Neural progenitor cell (in vitro differentiated cells): ENCODE measurements at regions not wholly inside any gene's neighbourhood (a gene's known extent, or its start where the extent isn't known, plus 50 kb on each side); places are given as distances from the start of the nearest gene placed in this dataset.

Experiments
- DNase-seq: peaks from one replicate; pipeline ENCODE4 v3.0.0-alpha.2; 2016; ENCODE audit warnings: low spot score
- H2AFZ ChIP-seq: fragments of 200-600 bp; sonication (generic); replicated peaks from 2 replicates; pipeline ENCODE4 v1.6.1; 2016; ENCODE audit warnings: antibody characterized with exemption
- H3F3A ChIP-seq: fragments of 200-600 bp; sonication (generic); 2 replicates; pipeline ENCODE4 v1.6.1; 2016; ENCODE audit warnings: antibody characterized with exemption, low read depth
- H3K27ac ChIP-seq: fragments of 200-600 bp; sonication (generic); 2 replicates; pipeline ENCODE4 v1.5.1; 2016; ENCODE audit warnings: mild to moderate bottlenecking
- H3K27me3 ChIP-seq: fragments of 200-600 bp; sonication (generic); 2 replicates; pipeline ENCODE4 v1.6.1; 2016; ENCODE audit warnings: mild to moderate bottlenecking, moderate library complexity
- H3K36me3 ChIP-seq: fragments of 200-600 bp; sonication (generic); 2 replicates; pipeline ENCODE4 v1.5.1; 2016
- H3K4me1 ChIP-seq: fragments of 200-600 bp; sonication (generic); 2 replicates; pipeline ENCODE4 v1.6.1; 2016; ENCODE audit warnings: mixed run types
- H3K4me2 ChIP-seq: fragments of 200-600 bp; sonication (generic); 2 replicates; pipeline ENCODE4 v1.6.1; 2016
- H3K4me3 ChIP-seq: fragments of 200-600 bp; sonication (generic); 2 replicates; pipeline ENCODE4 v1.5.1; 2016
- H3K79me2 ChIP-seq: fragments of 200-600 bp; sonication (generic); 2 replicates; pipeline ENCODE4 v1.6.1; 2016; ENCODE audit warnings: low read depth
- H3K9ac ChIP-seq: fragments of 200-600 bp; sonication (generic); 2 replicates; pipeline ENCODE4 v1.6.1; 2016
- H3K9me3 ChIP-seq: fragments of 200-600 bp; sonication (generic); 2 replicates; pipeline ENCODE4 v1.5.1; 2016; ENCODE audit warnings: low read depth
- H4K20me1 ChIP-seq: fragments of 200-600 bp; sonication (generic); 2 replicates; pipeline ENCODE4 v1.6.1; 2016; ENCODE audit warnings: low read depth
- H3K27ac Mint-ChIP-seq: 3 replicates; pipeline ENCODE4 v1.8.0; 2021; ENCODE audit warnings: mixed read lengths
- H3K27me3 Mint-ChIP-seq: 2 replicates; pipeline ENCODE4 v1.8.0; 2022; ENCODE audit warnings: low read depth, mild to moderate bottlenecking, inconsistent platforms, moderate library complexity, mixed read lengths; ENCODE audit not compliant: insufficient read depth
- H3K36me3 Mint-ChIP-seq: 3 replicates; pipeline ENCODE4 v1.8.0; 2021; ENCODE audit warnings: mixed read lengths
- H3K4me1 Mint-ChIP-seq: 3 replicates; pipeline ENCODE4 v1.8.0; 2021; ENCODE audit warnings: mixed read lengths
- H3K4me3 Mint-ChIP-seq: 3 replicates; pipeline ENCODE4 v1.8.0; 2021; ENCODE audit warnings: mild to moderate bottlenecking, moderate library complexity, mixed read lengths
- H3K9me3 Mint-ChIP-seq: 3 replicates; pipeline ENCODE4 v1.8.0; 2020; ENCODE audit warnings: mixed read lengths
- EZH2 ChIP-seq: fragments of 200-600 bp; sonication (generic); IDR thresholded peaks from 2 replicates; pipeline ENCODE4 v1.6.1; 2017; ENCODE audit warnings: antibody characterized with exemption, mild to moderate bottlenecking, moderate library complexity
- EZH2phosphoT487 ChIP-seq: fragments of 200-600 bp; sonication (generic); IDR thresholded peaks from 2 replicates; pipeline ENCODE4 v1.6.1; 2017; ENCODE audit warnings: antibody characterized with exemption
- TF ChIP-seq, protein P1 (sequence below): fragments of 200-600 bp; sonication (generic); IDR thresholded peaks from 2 replicates; pipeline ENCODE4 v1.5.1; 2017; ENCODE audit warnings: antibody characterized with exemption, mild to moderate bottlenecking

DNA sequence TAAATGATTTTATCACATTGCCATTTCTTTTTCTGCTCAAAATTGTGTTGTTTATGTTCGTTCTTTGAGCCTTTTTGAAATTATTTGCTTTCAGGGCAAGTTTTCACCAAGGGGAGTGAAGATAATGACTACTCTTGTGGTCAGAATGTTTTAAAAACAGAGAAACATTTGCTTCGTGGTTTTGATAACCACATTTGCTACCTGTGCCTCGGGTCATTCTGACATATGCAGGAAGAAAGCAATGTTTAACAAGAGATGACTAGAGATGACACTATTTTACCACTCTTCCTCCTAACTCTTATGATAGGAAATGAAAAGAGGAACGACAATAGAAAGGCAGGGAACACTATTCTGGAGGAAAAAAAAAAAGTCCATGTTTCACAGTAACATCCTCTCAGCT, 1496.5 kb upstream of the GOT2 start:
- no peak overlapping the region for H3K4me2 ChIP-seq
- H3K27me3 Mint-ChIP-seq: no peaks in the 10 kb centered on the region
- H3K4me3 ChIP-seq: no peak overlapping the region
- H3K36me3 Mint-ChIP-seq: peaks cover 4% of the 10 kb centered on the region
- H3K27ac Mint-ChIP-seq: no peak overlapping the region
- no peaks in the 10 kb centered on the region for H4K20me1 ChIP-seq
- H3K9ac ChIP-seq: no peak overlapping the region
- no peaks in the 10 kb centered on the region for H3K27me3 ChIP-seq
- no peak overlapping the region for H2AFZ ChIP-seq
- no peaks in the 10 kb centered on the region for H3K79me2 ChIP-seq
- H3K36me3 ChIP-seq: no peaks in the 10 kb centered on the region
- no peak for DNase-seq
- TF ChIP-seq EZH2phosphoT487 (no peak), EZH2 (no peak)
- TF ChIP-seq, protein P1, sequence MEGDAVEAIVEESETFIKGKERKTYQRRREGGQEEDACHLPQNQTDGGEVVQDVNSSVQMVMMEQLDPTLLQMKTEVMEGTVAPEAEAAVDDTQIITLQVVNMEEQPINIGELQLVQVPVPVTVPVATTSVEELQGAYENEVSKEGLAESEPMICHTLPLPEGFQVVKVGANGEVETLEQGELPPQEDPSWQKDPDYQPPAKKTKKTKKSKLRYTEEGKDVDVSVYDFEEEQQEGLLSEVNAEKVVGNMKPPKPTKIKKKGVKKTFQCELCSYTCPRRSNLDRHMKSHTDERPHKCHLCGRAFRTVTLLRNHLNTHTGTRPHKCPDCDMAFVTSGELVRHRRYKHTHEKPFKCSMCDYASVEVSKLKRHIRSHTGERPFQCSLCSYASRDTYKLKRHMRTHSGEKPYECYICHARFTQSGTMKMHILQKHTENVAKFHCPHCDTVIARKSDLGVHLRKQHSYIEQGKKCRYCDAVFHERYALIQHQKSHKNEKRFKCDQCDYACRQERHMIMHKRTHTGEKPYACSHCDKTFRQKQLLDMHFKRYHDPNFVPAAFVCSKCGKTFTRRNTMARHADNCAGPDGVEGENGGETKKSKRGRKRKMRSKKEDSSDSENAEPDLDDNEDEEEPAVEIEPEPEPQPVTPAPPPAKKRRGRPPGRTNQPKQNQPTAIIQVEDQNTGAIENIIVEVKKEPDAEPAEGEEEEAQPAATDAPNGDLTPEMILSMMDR: no peak
- H3K9me3 Mint-ChIP-seq: peaks cover 9% of the 10 kb centered on the region
- no peak overlapping the region for H3K27ac ChIP-seq
- no peak overlapping the region for H3K4me3 Mint-ChIP-seq
- H3K4me1 ChIP-seq: peaks cover 8% of the 10 kb centered on the region
- peaks cover 3% of the 10 kb centered on the region for H3F3A ChIP-seq
- peaks cover 2% of the 10 kb centered on the region for H3K4me1 Mint-ChIP-seq
- no peaks in the 10 kb centered on the region for H3K9me3 ChIP-seq

DNA sequence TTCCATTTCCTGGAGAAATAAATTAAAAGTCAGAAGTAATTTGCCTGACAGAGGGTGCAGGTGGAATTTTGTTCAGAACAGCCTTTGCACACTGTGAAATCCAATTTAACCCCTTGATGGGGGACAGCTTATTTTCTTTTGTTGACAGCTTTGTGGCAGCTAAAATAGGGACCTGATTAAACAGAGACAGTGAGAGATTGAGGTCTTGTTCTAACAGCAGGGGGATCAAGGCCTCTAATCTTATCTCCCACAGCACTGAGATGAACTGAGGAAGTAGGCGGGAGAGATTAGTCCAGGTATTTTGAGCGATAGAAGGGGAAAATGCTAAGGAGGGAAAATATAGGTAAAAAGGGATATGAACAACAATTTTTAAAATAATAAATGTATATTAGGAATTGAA, 1491.4 kb upstream of the GOT2 start:
- Histone ChIP-seq H3F3A (peaks cover 10% of the 10 kb centered on the region), H3K9ac (no peak overlapping the region), H3K36me3 (no peaks in the 10 kb centered on the region), H3K27me3 (no peaks in the 10 kb centered on the region), H3K79me2 (no peaks in the 10 kb centered on the region), H2AFZ (no peak overlapping the region), H3K4me1 (peaks cover 17% of the 10 kb centered on the region), H3K9me3 (no peaks in the 10 kb centered on the region), H3K4me2 (peak overlapping the region; percentile 53), H3K4me3 (no peak overlapping the region), H3K27ac (no peak overlapping the region), H4K20me1 (no peaks in the 10 kb centered on the region)
- peaks cover 9% of the 10 kb centered on the region for H3K4me1 Mint-ChIP-seq
- no peak overlapping the region for H3K27ac Mint-ChIP-seq
- no peak overlapping the region for H3K4me3 Mint-ChIP-seq
- H3K9me3 Mint-ChIP-seq: peaks cover 7% of the 10 kb centered on the region
- DNase-seq: peak; percentile 70
- TF ChIP-seq EZH2phosphoT487 (peak; percentile 58), EZH2 (no peak)
- TF ChIP-seq, protein P1: peak; percentile 17
- H3K36me3 Mint-ChIP-seq: no peaks in the 10 kb centered on the region
- peaks cover under 1% of the 10 kb centered on the region for H3K27me3 Mint-ChIP-seq

DNA sequence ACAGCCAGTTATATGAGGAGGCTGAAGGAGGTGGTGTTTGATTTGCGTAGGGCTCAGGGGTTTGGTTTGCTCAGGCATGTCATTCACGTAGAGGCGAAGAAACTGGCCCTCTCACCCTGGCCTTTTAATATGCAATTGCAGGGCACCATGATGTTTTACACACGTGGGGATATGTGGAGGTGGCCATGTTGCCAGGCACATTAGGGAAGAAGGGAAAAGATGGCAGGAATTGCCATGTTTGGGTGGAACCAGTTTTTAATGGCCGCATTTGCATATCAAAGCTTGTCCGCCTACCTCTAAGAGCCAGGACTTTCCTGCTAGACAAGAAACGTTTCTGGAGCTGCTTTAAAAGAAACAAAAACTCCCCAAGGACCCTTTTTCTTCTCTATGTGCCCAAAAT, 1483.7 kb upstream of the GOT2 start:
- Histone ChIP-seq H4K20me1 (no peaks in the 10 kb centered on the region), H3K27ac (no peak overlapping the region), H3F3A (no peaks in the 10 kb centered on the region), H3K4me3 (no peak overlapping the region), H3K4me1 (peaks cover 18% of the 10 kb centered on the region), H3K79me2 (no peaks in the 10 kb centered on the region), H3K36me3 (peaks cover 8% of the 10 kb centered on the region), H3K9ac (no peak overlapping the region), H3K4me2 (no peak overlapping the region), H2AFZ (peak overlapping the region; percentile 30), H3K9me3 (no peaks in the 10 kb centered on the region), H3K27me3 (no peaks in the 10 kb centered on the region)
- TF ChIP-seq EZH2 (no peak), EZH2phosphoT487 (no peak)
- TF ChIP-seq, protein P1: no peak
- DNase-seq: no peak
- peaks cover 3% of the 10 kb centered on the region for H3K27me3 Mint-ChIP-seq
- H3K4me1 Mint-ChIP-seq: peaks cover 9% of the 10 kb centered on the region
- H3K9me3 Mint-ChIP-seq: peaks cover 16% of the 10 kb centered on the region
- H3K4me3 Mint-ChIP-seq: no peak overlapping the region
- no peaks in the 10 kb centered on the region for H3K36me3 Mint-ChIP-seq
- H3K27ac Mint-ChIP-seq: no peak overlapping the region

DNA sequence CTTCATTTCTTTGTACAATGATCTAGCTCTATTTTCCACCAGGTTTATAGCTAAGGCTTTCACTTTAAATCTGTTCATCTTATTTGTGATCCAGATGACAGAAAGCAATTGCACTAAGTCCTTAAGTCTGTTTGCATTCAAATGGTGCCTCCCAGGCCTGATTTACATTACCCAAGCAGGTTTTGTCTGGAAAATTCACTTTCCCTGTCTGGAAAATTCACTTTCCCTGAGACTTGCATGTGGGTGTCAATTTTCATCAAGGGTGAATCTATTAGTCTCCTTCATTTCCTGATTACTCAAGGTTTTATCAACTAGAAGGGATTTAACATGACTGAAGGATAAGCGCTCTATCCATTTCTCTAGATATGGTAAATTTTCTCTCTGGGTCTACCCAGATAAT, 1480.2 kb upstream of the GOT2 start:
- Histone ChIP-seq H3K27me3 (no peaks in the 10 kb centered on the region), H3K9me3 (no peaks in the 10 kb centered on the region), H3F3A (no peaks in the 10 kb centered on the region), H3K4me2 (no peak overlapping the region), H2AFZ (peak overlapping the region; percentile 12), H3K4me1 (peaks cover 18% of the 10 kb centered on the region), H3K79me2 (no peaks in the 10 kb centered on the region), H3K4me3 (no peak overlapping the region), H3K27ac (no peak overlapping the region), H3K36me3 (no peaks in the 10 kb centered on the region), H4K20me1 (no peaks in the 10 kb centered on the region), H3K9ac (no peak overlapping the region)
- no peak for DNase-seq
- Mint-ChIP-seq H3K27ac (no peak overlapping the region), H3K4me3 (no peak overlapping the region), H3K27me3 (no peaks in the 10 kb centered on the region), H3K9me3 (peaks cover 9% of the 10 kb centered on the region), H3K36me3 (peaks cover 1% of the 10 kb centered on the region), H3K4me1 (peaks cover 9% of the 10 kb centered on the region)
- TF ChIP-seq, protein P1: no peak
- TF ChIP-seq EZH2 (no peak), EZH2phosphoT487 (no peak)
